ENCODE measurements at regions not wholly inside any gene's neighbourhood (a gene's known extent, or its start where the extent isn't known, plus 50 kb on each side); places are given as distances from the start of the nearest gene placed in this dataset.

GRCh38 chr3:104564045-104564643 is 802.6 kb upstream of the ALCAM start:
- ATAC-seq: no peak
- peak; percentile 64 for DNase-seq

GRCh38 chr3:104566054-104566453 is 800.7 kb upstream of the ALCAM start:
- no peak for DNase-seq
- no peak for ATAC-seq

DNA sequence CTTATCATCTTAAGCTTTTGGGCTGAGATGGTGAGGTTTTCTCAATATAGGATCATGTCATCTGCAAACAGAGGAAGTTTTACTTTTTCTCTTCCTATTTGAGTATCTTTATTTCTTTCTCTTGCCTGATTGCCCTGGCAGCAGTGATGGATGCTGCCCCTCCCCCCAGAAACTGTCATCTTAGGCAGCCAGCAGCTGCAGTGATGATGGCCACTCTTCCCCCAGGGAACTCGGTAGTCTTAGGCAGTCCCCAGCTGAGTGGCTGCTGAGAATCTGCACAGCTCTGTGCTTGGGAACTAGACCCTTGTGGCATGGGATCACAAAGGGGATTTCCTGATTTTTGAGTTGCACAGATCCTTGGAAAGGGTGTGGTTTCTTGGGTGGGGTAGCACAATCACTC is 791.1 kb upstream of the ALCAM start:
- DNase-seq: no peak
- ATAC-seq: no peak

- ATAC-seq (no peak), DNase-seq (no peak)
Measured at GRCh38 chr3:104578558-104578957, 788.2 kb upstream of the ALCAM start.

GRCh38 chr3:104582092-104582491 is 784.6 kb upstream of the ALCAM start:
- ATAC-seq (no peak), DNase-seq (no peak)

DNA sequence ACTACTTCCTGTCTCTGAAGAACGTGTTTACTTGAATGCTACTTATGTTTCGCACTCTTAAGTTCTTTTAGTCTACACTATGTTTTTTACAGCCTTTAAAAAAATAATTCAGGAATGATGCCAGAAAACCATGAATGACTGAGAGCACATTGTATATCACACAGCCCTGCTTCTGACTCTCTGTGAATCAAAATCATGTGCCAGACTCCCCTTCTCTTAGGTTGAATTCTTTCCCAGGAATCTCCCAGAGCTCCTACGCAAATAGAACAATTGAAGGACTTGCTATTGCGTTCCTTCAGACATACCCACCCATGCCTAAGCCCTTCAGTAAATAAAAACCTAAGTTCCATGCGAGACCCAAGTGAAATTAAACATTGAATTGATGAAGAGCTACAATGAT is 782.0 kb upstream of the ALCAM start:
- ATAC-seq: no peak
- no peak for DNase-seq

DNA sequence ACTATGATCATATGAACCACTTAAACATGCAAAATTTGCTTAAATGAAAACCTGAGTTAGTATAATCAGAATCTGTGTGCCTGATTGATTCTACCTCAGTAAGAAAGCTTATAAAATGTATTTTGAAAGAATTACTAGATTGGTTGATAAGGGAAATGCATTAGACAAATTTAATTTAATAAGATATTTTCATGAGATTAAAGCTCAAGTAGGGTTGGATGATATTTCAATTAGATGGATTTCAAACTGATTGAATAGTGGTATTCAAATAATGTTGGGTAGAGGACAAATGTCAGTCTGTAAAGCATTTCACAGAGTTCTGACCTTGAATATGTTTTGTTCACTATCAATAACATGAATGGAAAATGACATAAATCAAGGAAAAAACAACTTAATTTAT is 780.4 kb upstream of the ALCAM start:
- ATAC-seq (no peak), DNase-seq (no peak)

- ATAC-seq: no peak
- DNase-seq: no peak
Measured at GRCh38 chr3:104588442-104588841, 778.3 kb upstream of the ALCAM start.

DNA sequence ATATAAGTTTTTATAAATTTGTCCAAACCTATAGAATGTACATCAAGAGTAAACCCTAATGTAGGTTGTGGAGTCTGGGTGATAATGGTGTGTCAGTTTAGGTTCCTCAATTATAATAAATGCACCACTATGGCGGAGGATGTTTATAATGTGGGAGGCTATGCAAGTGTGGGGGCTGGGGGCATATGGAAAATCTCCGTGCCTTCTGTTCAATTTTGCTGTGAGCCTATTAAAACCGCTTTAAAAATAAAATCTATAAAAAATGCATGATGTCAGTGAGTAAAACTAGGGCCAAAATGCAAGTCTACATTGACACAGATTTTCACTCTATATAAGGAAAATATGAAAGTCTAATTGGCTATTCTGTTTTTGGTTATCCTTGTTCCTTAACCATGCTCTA is 774.9 kb upstream of the ALCAM start:
- ATAC-seq: no peak

DNA sequence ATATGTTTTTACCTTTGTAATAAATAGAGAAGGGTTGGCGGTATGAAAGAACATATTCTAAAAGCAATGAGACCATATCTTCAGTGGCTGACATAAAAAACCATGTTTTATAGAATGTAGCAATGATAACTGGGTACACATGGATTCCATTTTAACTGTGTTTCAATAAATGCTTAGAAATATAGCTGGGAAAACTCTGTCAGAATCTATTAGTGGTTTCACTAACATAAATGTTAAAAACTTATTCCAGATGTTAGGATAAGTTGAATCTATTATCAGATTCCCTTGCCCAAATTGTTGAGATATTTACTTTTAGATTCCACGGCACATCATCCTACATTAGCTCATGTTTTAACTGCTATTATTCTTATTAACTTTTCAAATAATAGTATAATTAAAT is 772.2 kb upstream of the ALCAM start:
- DNase-seq (no peak), ATAC-seq (no peak)

More for the DNA sequence above, 774.9 kb upstream of the ALCAM start:
- no peak for DNase-seq

DNA sequence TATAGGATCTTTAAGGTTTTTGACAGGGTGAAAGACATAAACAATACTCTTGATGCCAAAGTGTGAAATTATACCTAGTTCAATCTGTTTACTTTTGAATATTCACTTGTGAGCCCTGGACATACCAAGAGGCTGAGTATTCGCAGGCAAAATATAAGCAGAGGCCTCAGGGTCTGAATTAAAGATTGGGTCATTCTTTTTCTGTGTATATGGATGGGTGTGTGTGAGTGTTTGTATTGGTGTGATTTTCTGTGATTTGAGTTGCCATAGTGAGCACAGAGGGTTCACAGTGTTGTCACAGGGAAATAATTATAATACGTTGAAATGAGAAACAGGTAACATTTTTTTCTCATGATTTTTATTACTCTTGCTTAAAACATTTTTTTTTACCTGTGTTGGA is 770.7 kb upstream of the ALCAM start:
- DNase-seq (no peak), ATAC-seq (no peak)

DNA sequence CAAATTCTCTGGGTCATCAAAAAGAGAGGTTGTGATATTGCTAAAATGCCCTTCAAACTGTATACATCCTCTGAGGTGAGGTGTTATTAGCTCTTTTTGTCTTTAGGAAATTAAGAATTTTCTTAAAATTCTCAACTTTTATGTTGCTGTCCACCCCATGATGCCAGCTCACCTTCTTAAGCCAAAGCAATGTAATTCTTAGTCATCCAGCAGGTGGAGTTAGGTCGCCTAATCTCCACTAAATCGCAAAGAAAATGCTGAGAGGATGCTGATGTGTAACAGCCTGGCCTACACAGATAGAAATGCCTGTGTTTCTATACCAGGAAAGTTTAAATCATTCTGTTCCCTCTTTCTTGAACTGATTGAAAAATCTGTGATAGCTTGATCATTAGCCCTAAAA is 770.2 kb upstream of the ALCAM start:
- no peak for ATAC-seq
- no peak for DNase-seq

DNA sequence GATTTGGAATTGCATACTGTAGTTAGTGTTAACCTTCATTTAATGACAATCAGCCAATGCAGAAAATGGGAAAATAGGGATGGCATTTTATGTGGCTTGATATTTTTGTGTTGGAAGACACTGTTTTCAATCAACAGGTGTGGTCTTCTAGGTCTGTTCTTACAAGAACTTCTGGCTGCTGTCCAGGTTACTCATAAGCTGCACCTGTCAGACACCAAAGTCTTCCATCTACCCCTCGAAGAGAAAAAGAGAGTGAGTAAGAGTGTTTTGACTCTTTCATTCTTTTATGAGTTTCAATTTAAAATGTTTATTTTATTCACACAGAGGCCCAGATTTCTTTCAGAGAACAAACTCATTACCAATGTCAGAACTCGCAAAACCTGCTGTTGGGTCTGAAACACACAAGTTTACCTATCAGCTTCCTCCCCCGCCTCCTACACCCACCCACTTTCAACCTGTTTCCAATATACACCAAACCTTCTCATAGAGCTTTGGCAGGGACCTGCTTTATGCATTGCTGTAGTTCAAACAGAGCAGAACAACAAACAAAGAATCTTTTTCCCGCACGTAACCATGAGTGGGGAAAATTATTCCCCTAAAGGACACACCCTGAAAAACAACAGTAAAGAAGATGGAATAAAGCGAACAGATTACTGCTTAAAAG is 767.7 kb upstream of the ALCAM start:
- no peak for ATAC-seq
- no peak for DNase-seq

DNA sequence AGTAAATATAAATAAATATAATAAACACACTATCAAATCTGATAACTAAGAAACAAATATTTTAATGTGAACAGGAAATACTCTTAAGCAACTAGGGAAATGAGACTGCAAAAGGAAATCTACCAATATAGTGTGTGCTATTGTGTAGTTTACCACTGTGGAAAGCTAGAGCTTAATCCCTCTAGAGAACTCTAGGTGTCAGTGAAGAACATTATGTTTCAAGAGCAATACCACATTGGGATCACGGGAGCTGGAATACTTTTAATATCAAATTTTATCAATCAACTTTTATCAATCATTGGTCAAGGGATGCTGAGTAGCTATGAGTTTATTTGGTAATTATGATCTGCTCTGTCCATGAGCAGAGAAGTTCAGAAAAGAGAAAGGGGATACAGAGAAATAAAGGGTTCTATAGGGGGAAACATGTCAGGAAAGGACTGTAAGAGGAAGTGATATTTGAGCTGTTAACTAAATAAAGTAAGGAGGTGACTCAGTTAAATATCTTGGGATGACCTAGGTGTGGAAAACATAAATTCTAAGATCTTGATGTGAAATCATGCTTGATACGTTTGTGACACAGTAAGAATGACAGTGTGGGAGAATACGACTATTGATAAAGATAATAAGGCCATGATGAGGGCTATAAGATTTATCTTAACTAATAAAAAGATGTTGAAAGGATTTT is 762.2 kb upstream of the ALCAM start:
- ATAC-seq: no peak
- no peak for DNase-seq

- no peak for ATAC-seq
Measured at GRCh38 chr3:104606812-104607211, 759.9 kb upstream of the ALCAM start.

GRCh38 chr3:104610730-104611652 is 755.7 kb upstream of the ALCAM start:
- DNase-seq: no peak

More at GRCh38 chr3:104606812-104607211, 759.9 kb upstream of the ALCAM start:
- DNase-seq: no peak

GRCh38 chr3:104612218-104612617 is 754.5 kb upstream of the ALCAM start:
- ATAC-seq: no peak
- DNase-seq: no peak

More at GRCh38 chr3:104610730-104611652, 755.7 kb upstream of the ALCAM start:
- no peak for ATAC-seq

GRCh38 chr3:104614564-104614963 is 752.1 kb upstream of the ALCAM start:
- ATAC-seq (no peak), DNase-seq (no peak)

GRCh38 chr3:104628185-104628789 is 738.4 kb upstream of the ALCAM start:
- no peak for ATAC-seq
- no peak for DNase-seq

GRCh38 chr3:104629038-104629437 is 737.7 kb upstream of the ALCAM start:
- DNase-seq (no peak), ATAC-seq (no peak)

GRCh38 chr3:104631254-104631653 is 735.5 kb upstream of the ALCAM start:
- no peak for DNase-seq
- ATAC-seq: no peak

DNA sequence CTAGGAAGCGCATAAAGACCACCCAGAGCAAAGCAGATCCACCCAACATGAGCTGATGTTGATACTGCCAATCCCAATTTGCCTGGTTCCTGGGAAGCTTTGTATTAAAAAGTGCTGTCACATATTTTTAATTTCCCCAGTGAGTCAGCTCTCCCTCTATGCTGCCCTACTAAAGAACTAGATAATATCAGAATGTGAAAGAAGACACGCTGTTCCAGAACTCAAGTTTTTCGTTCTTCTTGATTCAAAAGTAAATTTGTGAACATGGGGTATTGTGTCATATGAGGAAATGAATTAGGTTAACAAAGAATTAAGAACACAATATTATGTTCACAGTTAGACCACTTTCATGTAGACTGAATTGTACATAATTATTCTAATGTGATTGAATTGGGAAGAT is 734.2 kb upstream of the ALCAM start:
- DNase-seq (no peak), ATAC-seq (no peak)
